ENCODE measurements at regions not wholly inside any gene's neighbourhood (a gene's known extent, or its start where the extent isn't known, plus 50 kb on each side); places are given as distances from the start of the nearest gene placed in this dataset.

- no peak for TF ChIP-seq CTCF (IDR thresholded peaks at IDR 0.05; ENCODE audit: control extremely low read depth in 1 of 3, insufficient read depth in 1 of 3, low read depth in 1 of 3, low read length in 3 of 3)
- TF ChIP-seq EP300 (IDR thresholded peaks at IDR 0.05; ENCODE audit: borderline replicate concordance in 1 of 2, low read depth in 2 of 2, low read length in 2 of 2): no peak
- TF ChIP-seq POLR2A (IDR thresholded peaks at IDR 0.05; ENCODE audit: control extremely low read depth in 1 of 2, low read depth in 2 of 2, low read length in 2 of 2): no peak
- no peak for TF ChIP-seq POLR2AphosphoS5 (IDR thresholded peaks at IDR 0.05; ENCODE audit: low read depth, low read length)
- no peak for TF ChIP-seq EZH2 (IDR thresholded peaks at IDR 0.05; ENCODE audit: low read depth, low read length, severe bottlenecking)
- TF ChIP-seq SP1 (IDR thresholded peaks at IDR 0.05; ENCODE audit: low read depth, low read length): no peak
- no peak for TF ChIP-seq SIRT6 (IDR thresholded peaks at IDR 0.05; ENCODE audit: low read length)
- TF ChIP-seq YY1 (IDR thresholded peaks at IDR 0.05; ENCODE audit: low read depth, low read length): no peak
- no peak for TF ChIP-seq TCF12 (IDR thresholded peaks at IDR 0.05; ENCODE audit: low read depth, low read length)
- TF ChIP-seq HDAC6 (IDR thresholded peaks at IDR 0.05; ENCODE audit: low read depth, low read length): no peak
These were observed 606.0 kb upstream of the HTR2C start for GRCh38 chrX:113977887-113978286.
